Thoracic aorta (tissue), 2 donors: ENCODE measurements at regions not wholly inside any gene's neighbourhood (a gene's known extent, or its start where the extent isn't known, plus 50 kb on each side); places are given as distances from the start of the nearest gene placed in this dataset.

Experiments used
- ATAC-seq: fragments of 150-250 bp; one replicate; pipeline ENCODE4 v1.8.0; 2017; ENCODE audit warnings: low read depth; ENCODE audit not compliant: insufficient number of reproducible peaks, low FRiP score
- DNase-seq: peaks from one replicate; pipeline ENCODE4 v3.0.0-alpha.2; 2020; ENCODE audit warnings: low spot score
- H3K27ac ChIP-seq, 2 donors: fragments of 200-600 bp; sonication (generic); 1 replicate in 1 of 2; 2 replicates in 1 of 2; pipeline ENCODE4 v1.5.1; 2016; ENCODE audit warnings: mild to moderate bottlenecking in 2 of 2, moderate library complexity in 2 of 2
- H3K27me3 ChIP-seq: fragments of 200-600 bp; sonication (generic); replicated peaks from 2 replicates; pipeline ENCODE4 v1.6.0; 2016; ENCODE audit warnings: mild to moderate bottlenecking; ENCODE audit not compliant: insufficient read depth
- H3K36me3 ChIP-seq: fragments of 200-600 bp; sonication (generic); one replicate; pipeline ENCODE4 v1.5.1; 2016
- H3K4me1 ChIP-seq, 2 donors: fragments of 200-600 bp; sonication (generic); 1 replicate in 1 of 2; 2 replicates in 1 of 2; pipeline versions ENCODE4 v1.5.1 to v1.6.0; 2016; ENCODE audit warnings: low read depth in 2 of 2, mild to moderate bottlenecking in 1 of 2; ENCODE audit not compliant: control insufficient read depth in 1 of 2
- H3K4me3 ChIP-seq: fragments of 200-600 bp; sonication (generic); 2 replicates; pipeline ENCODE4 v1.5.1; 2016; ENCODE audit warnings: mild to moderate bottlenecking
- H3K9me3 ChIP-seq: fragments of 200-600 bp; sonication (generic); 2 replicates; pipeline ENCODE4 v1.5.1; 2016
- CTCF ChIP-seq: fragments of 200-600 bp; sonication (generic); IDR thresholded peaks from one replicate; pipeline ENCODE4 v1.5.1; 2019; ENCODE audit warnings: antibody characterized with exemption

DNA sequence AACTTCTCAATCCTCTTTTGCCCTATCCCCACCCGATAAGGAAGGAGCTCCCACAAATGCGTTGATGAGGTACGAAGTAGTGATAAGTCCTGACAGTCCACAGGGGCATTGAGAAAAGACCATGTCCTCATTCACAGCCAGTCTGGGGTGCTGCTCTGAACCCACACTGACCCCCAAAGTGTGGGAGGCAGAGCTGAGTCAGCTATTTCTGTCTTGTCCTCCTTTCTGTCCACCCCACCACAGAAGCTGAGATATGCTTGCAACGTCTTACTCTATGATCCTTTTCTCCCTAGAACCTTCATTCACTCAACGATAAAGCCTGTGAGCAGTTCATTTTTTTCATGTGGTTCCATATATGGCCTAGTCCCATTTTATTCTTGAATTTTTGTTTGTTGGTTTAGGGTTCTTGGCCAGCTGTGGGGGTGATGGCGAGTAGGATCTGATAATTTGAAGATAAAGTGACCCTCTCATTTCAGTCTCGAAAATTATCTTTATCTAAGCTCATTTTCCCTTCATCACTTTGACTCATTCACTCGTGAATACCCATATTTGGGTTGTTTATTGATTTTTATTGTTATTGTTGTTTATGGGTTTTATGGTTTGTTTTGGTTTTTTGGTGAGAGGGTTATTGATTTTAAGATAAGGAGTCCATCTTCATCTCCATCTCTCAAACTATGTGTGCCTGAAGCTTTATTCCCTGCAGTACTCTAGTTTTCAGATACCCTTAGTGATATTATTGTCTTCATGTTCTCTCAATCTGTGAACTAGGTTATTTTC lies 58.5 kb upstream of the ZNF366 start:
- DNase-seq (no peak), ATAC-seq (no peak)
- H3K36me3 ChIP-seq, result no peaks in the 10 kb centered on the region
- no peaks in the 10 kb centered on the region for H3K27me3 ChIP-seq
- no peak overlapping the region for H3K27ac ChIP-seq
- TF ChIP-seq CTCF, result no peak
- H3K4me3 ChIP-seq, result no peak overlapping the region
- no peaks in the 10 kb centered on the region for H3K9me3 ChIP-seq
- H3K4me1 ChIP-seq, result no peaks in the 10 kb centered on the region

DNA sequence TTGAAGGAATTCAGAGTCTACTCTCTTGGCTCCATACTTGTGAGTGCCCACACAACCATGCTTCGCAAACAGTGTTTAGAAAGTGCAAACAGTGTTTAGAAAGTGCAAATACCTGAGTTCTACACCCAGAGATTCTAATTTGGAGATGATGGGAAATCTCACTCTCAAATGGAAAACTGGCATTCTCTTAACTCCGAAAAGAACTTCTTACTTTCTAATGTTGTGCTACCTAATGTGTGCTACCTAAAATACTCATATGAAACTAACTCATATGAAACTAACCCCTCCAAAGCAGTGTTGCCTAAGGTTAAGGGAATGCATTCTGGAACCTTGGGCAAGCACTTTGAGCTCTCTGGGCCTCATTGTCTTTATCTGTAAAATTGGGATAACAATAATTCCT lies 55.5 kb upstream of the ZNF366 start:
- no peak for TF ChIP-seq CTCF
- no peak for ATAC-seq
- H3K4me1 ChIP-seq, result no peaks in the 10 kb centered on the region
- no peak overlapping the region for H3K27ac ChIP-seq
- H3K27me3 ChIP-seq, result no peaks in the 10 kb centered on the region
- DNase-seq, result no peak
- H3K4me3 ChIP-seq, result no peak overlapping the region
- no peaks in the 10 kb centered on the region for H3K36me3 ChIP-seq
- no peaks in the 10 kb centered on the region for H3K9me3 ChIP-seq

- ATAC-seq, result no peak
- Histone ChIP-seq H3K27ac (no peak overlapping the region), H3K4me3 (no peak overlapping the region), H3K36me3 (no peaks in the 10 kb centered on the region), H3K27me3 (no peaks in the 10 kb centered on the region), H3K4me1 (peaks cover 8 to 10% of the 10 kb centered on the region in 2 donors), H3K9me3 (no peaks in the 10 kb centered on the region)
- TF ChIP-seq CTCF, result no peak
- DNase-seq, result no peak
Measured at GRCh38 chr5:72561148-72561972, 54.1 kb upstream of the ZNF366 start.

- peaks cover 16 to 19% of the 10 kb centered on the region in 2 donors for H3K4me1 ChIP-seq
- H3K36me3 ChIP-seq, result no peaks in the 10 kb centered on the region
- H3K9me3 ChIP-seq, result no peaks in the 10 kb centered on the region
- H3K27me3 ChIP-seq, result no peaks in the 10 kb centered on the region
- ATAC-seq (no peak), DNase-seq (no peak)
- TF ChIP-seq CTCF, result no peak
- H3K27ac ChIP-seq, result no peak overlapping the region
- H3K4me3 ChIP-seq, result no peak overlapping the region
Measured at GRCh38 chr5:72559866-72560766, 52.9 kb upstream of the ZNF366 start.
